ENCODE measurements at regions not wholly inside any gene's neighbourhood (a gene's known extent, or its start where the extent isn't known, plus 50 kb on each side); places are given as distances from the start of the nearest gene placed in this dataset.
"Not testable (repeated sequence)": the region's sequence is repeated elsewhere in the genome, so short reads cannot be mapped to it uniquely, and the experiment has no call there.

GRCh38 chr5:53403291-53403690, 77.1 kb upstream of the FST start:
- no peaks in the 10 kb centered on the region for H3K4me1 Mint-ChIP-seq (ENCODE audit: low read depth)
- H3K27me3 Mint-ChIP-seq: peaks cover 8% of the 10 kb centered on the region
- no peak overlapping the region for H3K27ac Mint-ChIP-seq

GRCh38 chr5:53403758-53404157, 76.7 kb upstream of the FST start:
- Mint-ChIP-seq H3K36me3 (ENCODE audit: low read depth) (no peaks in the 10 kb centered on the region), H3K27ac (no peak overlapping the region), H3K4me1 (ENCODE audit: low read depth) (no peaks in the 10 kb centered on the region), H3K27me3 (peaks cover 8% of the 10 kb centered on the region), H3K9me3 (no peaks in the 10 kb centered on the region), H3K4me3 (no peak overlapping the region)

More at GRCh38 chr5:53403291-53403690, 77.1 kb upstream of the FST start:
- H3K4me3 Mint-ChIP-seq: no peak overlapping the region
- no peaks in the 10 kb centered on the region for H3K36me3 Mint-ChIP-seq (ENCODE audit: low read depth)
- no peaks in the 10 kb centered on the region for H3K9me3 Mint-ChIP-seq

GRCh38 chr5:53405396-53405795, 75.0 kb upstream of the FST start:
- no peaks in the 10 kb centered on the region for H3K36me3 Mint-ChIP-seq (ENCODE audit: low read depth)
- peaks cover 6% of the 10 kb centered on the region for H3K9me3 Mint-ChIP-seq
- peaks cover 4% of the 10 kb centered on the region for H3K27me3 Mint-ChIP-seq
- no peak overlapping the region for H3K4me3 Mint-ChIP-seq
- H3K27ac Mint-ChIP-seq: no peak overlapping the region
- no peaks in the 10 kb centered on the region for H3K4me1 Mint-ChIP-seq (ENCODE audit: low read depth)

- peaks cover 4% of the 10 kb centered on the region for H3K27me3 Mint-ChIP-seq
- no peak overlapping the region for H3K27ac Mint-ChIP-seq
- peaks cover 6% of the 10 kb centered on the region for H3K4me1 Mint-ChIP-seq (ENCODE audit: low read depth)
- peaks cover 9% of the 10 kb centered on the region for H3K9me3 Mint-ChIP-seq
- H3K36me3 Mint-ChIP-seq (ENCODE audit: low read depth): no peaks in the 10 kb centered on the region
- H3K4me3 Mint-ChIP-seq: no peak overlapping the region
These were observed 73.7 kb upstream of the FST start for GRCh38 chr5:53406630-53407316.

- peaks cover 9% of the 10 kb centered on the region for H3K9me3 Mint-ChIP-seq
- no peaks in the 10 kb centered on the region for H3K36me3 Mint-ChIP-seq (ENCODE audit: low read depth)
- H3K4me3 Mint-ChIP-seq: no peak overlapping the region
- H3K4me1 Mint-ChIP-seq (ENCODE audit: low read depth): peaks cover 6% of the 10 kb centered on the region
- H3K27ac Mint-ChIP-seq: no peak overlapping the region
- no peaks in the 10 kb centered on the region for H3K27me3 Mint-ChIP-seq
These were observed 73.1 kb upstream of the FST start for GRCh38 chr5:53407373-53407772.

GRCh38 chr5:53411388-53411787, 69.0 kb upstream of the FST start:
- Mint-ChIP-seq H3K4me3 (no peak overlapping the region), H3K4me1 (ENCODE audit: low read depth) (peaks cover 6% of the 10 kb centered on the region), H3K27me3 (no peaks in the 10 kb centered on the region), H3K27ac (no peak overlapping the region), H3K9me3 (peaks cover 9% of the 10 kb centered on the region), H3K36me3 (ENCODE audit: low read depth) (no peaks in the 10 kb centered on the region)

- not testable (repeated sequence) for H3K27ac Mint-ChIP-seq; H3K4me3 Mint-ChIP-seq; H3K9me3 Mint-ChIP-seq; H3K36me3 Mint-ChIP-seq (ENCODE audit: low read depth); H3K4me1 Mint-ChIP-seq (ENCODE audit: low read depth); H3K27me3 Mint-ChIP-seq
These were observed 67.9 kb upstream of the FST start for GRCh38 chr5:53412499-53412898.

GRCh38 chr5:53416144-53416738, 64.2 kb upstream of the FST start:
- H3K27me3 Mint-ChIP-seq: no peaks in the 10 kb centered on the region
- peaks cover 4% of the 10 kb centered on the region for H3K4me1 Mint-ChIP-seq (ENCODE audit: low read depth)
- H3K9me3 Mint-ChIP-seq: no peaks in the 10 kb centered on the region
- no peak overlapping the region for H3K4me3 Mint-ChIP-seq
- H3K36me3 Mint-ChIP-seq (ENCODE audit: low read depth): no peaks in the 10 kb centered on the region
- H3K27ac Mint-ChIP-seq: no peak overlapping the region

- Mint-ChIP-seq H3K36me3 (ENCODE audit: low read depth) (no peaks in the 10 kb centered on the region), H3K4me1 (ENCODE audit: low read depth) (no peaks in the 10 kb centered on the region), H3K4me3 (no peak overlapping the region), H3K27ac (no peak overlapping the region), H3K27me3 (no peaks in the 10 kb centered on the region), H3K9me3 (no peaks in the 10 kb centered on the region)
These were observed 62.0 kb upstream of the FST start for GRCh38 chr5:53418409-53418808.

GRCh38 chr5:53418826-53419658, 61.4 kb upstream of the FST start:
- Mint-ChIP-seq H3K27me3 (peaks cover 4% of the 10 kb centered on the region), H3K4me3 (no peak overlapping the region), H3K4me1 (ENCODE audit: low read depth) (no peaks in the 10 kb centered on the region), H3K27ac (no peak overlapping the region), H3K9me3 (no peaks in the 10 kb centered on the region), H3K36me3 (ENCODE audit: low read depth) (no peaks in the 10 kb centered on the region)

GRCh38 chr5:53422539-53422938, 57.9 kb upstream of the FST start:
- Mint-ChIP-seq H3K27ac (no peak overlapping the region), H3K9me3 (no peaks in the 10 kb centered on the region), H3K27me3 (peaks cover 10% of the 10 kb centered on the region), H3K4me1 (ENCODE audit: low read depth) (no peaks in the 10 kb centered on the region), H3K36me3 (ENCODE audit: low read depth) (no peaks in the 10 kb centered on the region), H3K4me3 (no peak overlapping the region)

- no peaks in the 10 kb centered on the region for H3K36me3 Mint-ChIP-seq (ENCODE audit: low read depth)
- H3K4me1 Mint-ChIP-seq (ENCODE audit: low read depth): no peaks in the 10 kb centered on the region
- no peak overlapping the region for H3K27ac Mint-ChIP-seq
These were observed 56.7 kb upstream of the FST start for GRCh38 chr5:53423724-53424123.

GRCh38 chr5:53424686-53425615, 55.5 kb upstream of the FST start:
- Mint-ChIP-seq H3K27me3 (peaks cover 14% of the 10 kb centered on the region), H3K4me3 (no peak overlapping the region), H3K36me3 (ENCODE audit: low read depth) (no peaks in the 10 kb centered on the region)

More at GRCh38 chr5:53423724-53424123, 56.7 kb upstream of the FST start:
- Mint-ChIP-seq H3K4me3 (no peak overlapping the region), H3K27me3 (peaks cover 14% of the 10 kb centered on the region), H3K9me3 (no peaks in the 10 kb centered on the region)

GRCh38 chr5:53425687-53426511, 54.5 kb upstream of the FST start:
- Mint-ChIP-seq H3K27me3 (peaks cover 14% of the 10 kb centered on the region), H3K36me3 (ENCODE audit: low read depth) (no peaks in the 10 kb centered on the region), H3K9me3 (no peaks in the 10 kb centered on the region), H3K4me1 (ENCODE audit: low read depth) (no peaks in the 10 kb centered on the region), H3K4me3 (no peak overlapping the region), H3K27ac (no peak overlapping the region)

More at GRCh38 chr5:53424686-53425615, 55.5 kb upstream of the FST start:
- H3K9me3 Mint-ChIP-seq: no peaks in the 10 kb centered on the region
- no peak overlapping the region for H3K27ac Mint-ChIP-seq
- no peaks in the 10 kb centered on the region for H3K4me1 Mint-ChIP-seq (ENCODE audit: low read depth)
